ENCODE measurements at regions not wholly inside any gene's neighbourhood (a gene's known extent, or its start where the extent isn't known, plus 50 kb on each side); places are given as distances from the start of the nearest gene placed in this dataset.

GRCh38 chr3:72336821-72337479, 511.3 kb downstream of the SHQ1 start:
- intact Hi-C loops (cut with micrococcal nuclease; ENCODE audit: unreplicated experiment): no loop called here
- POLR2A ChIA-PET (ENCODE audit: low non-redundant PET): no interaction called here

GRCh38 chr3:72336114-72336651, 512.1 kb downstream of the SHQ1 start:
- intact Hi-C loops (cut with micrococcal nuclease; ENCODE audit: unreplicated experiment): no loop called here
- H3K9me3 ChIP-seq (ENCODE audit: low read depth, low read length, poor library complexity, severe bottlenecking): no peaks in the 10 kb centered on the region

More at GRCh38 chr3:72336821-72337479, 511.3 kb downstream of the SHQ1 start:
- no TSS peak for BruUV-seq (replicated peaks)
- CTCF ChIA-PET: no interaction called here
- no peaks in the 10 kb centered on the region for H3K36me3 ChIP-seq (ENCODE audit: insufficient read depth, low read length, poor library complexity, severe bottlenecking)
- no peak for TF ChIP-seq EZH2 (IDR thresholded peaks at IDR 0.05; ENCODE audit: borderline replicate concordance, low read depth, low read length, poor library complexity, severe bottlenecking)
- H3K4me1 ChIP-seq (ENCODE audit: insufficient read depth, low read length, poor library complexity, severe bottlenecking): no peaks in the 10 kb centered on the region
- H3K27ac ChIP-seq (ENCODE audit: low read depth, low read length, poor library complexity, severe bottlenecking): no peak overlapping the region
- H3K9me3 ChIP-seq (ENCODE audit: low read depth, low read length, poor library complexity, severe bottlenecking): no peaks in the 10 kb centered on the region
- no peak overlapping the region for H3K4me3 ChIP-seq (ENCODE audit: low read depth, low read length, poor library complexity, severe bottlenecking)
- no peaks in the 10 kb centered on the region for H3K27me3 ChIP-seq (replicated peaks; ENCODE audit: insufficient read depth, low read depth, low read length, poor library complexity)
- peak; percentile 67 for DNase-seq (ENCODE audit: low spot score)

GRCh38 chr3:72335458-72336095, 512.7 kb downstream of the SHQ1 start:
- Histone ChIP-seq H3K36me3 (ENCODE audit: insufficient read depth, low read length, poor library complexity, severe bottlenecking) (no peaks in the 10 kb centered on the region), H3K4me1 (ENCODE audit: insufficient read depth, low read length, poor library complexity, severe bottlenecking) (no peaks in the 10 kb centered on the region), H3K27ac (ENCODE audit: low read depth, low read length, poor library complexity, severe bottlenecking) (no peak overlapping the region), H3K9me3 (ENCODE audit: low read depth, low read length, poor library complexity, severe bottlenecking) (no peaks in the 10 kb centered on the region), H3K27me3 (replicated peaks; ENCODE audit: insufficient read depth, low read depth, low read length, poor library complexity) (no peaks in the 10 kb centered on the region), H3K4me3 (ENCODE audit: low read depth, low read length, poor library complexity, severe bottlenecking) (no peak overlapping the region)
- intact Hi-C loops (cut with micrococcal nuclease; ENCODE audit: unreplicated experiment): no loop called here
- ChIA-PET CTCF (no interaction called here), POLR2A (ENCODE audit: low non-redundant PET) (no interaction called here)
- no TSS peak for BruUV-seq (replicated peaks)
- no peak for DNase-seq (ENCODE audit: low spot score)
- TF ChIP-seq EZH2 (IDR thresholded peaks at IDR 0.05; ENCODE audit: borderline replicate concordance, low read depth, low read length, poor library complexity, severe bottlenecking): no peak
- no peak for TF ChIP-seq CTCF (conservative IDR thresholded peaks at IDR 0.05; ENCODE audit: low read depth, low read length)

More at GRCh38 chr3:72336114-72336651, 512.1 kb downstream of the SHQ1 start:
- DNase-seq (ENCODE audit: low spot score): no peak
- no peaks in the 10 kb centered on the region for H3K4me1 ChIP-seq (ENCODE audit: insufficient read depth, low read length, poor library complexity, severe bottlenecking)
- no TSS peak for BruUV-seq (replicated peaks)
- ChIA-PET CTCF (no interaction called here), POLR2A (ENCODE audit: low non-redundant PET) (no interaction called here)
- TF ChIP-seq EZH2 (IDR thresholded peaks at IDR 0.05; ENCODE audit: borderline replicate concordance, low read depth, low read length, poor library complexity, severe bottlenecking) (no peak), CTCF (conservative IDR thresholded peaks at IDR 0.05; ENCODE audit: low read depth, low read length) (no peak)
- H3K4me3 ChIP-seq (ENCODE audit: low read depth, low read length, poor library complexity, severe bottlenecking): no peak overlapping the region
- no peaks in the 10 kb centered on the region for H3K27me3 ChIP-seq (replicated peaks; ENCODE audit: insufficient read depth, low read depth, low read length, poor library complexity)
- H3K36me3 ChIP-seq (ENCODE audit: insufficient read depth, low read length, poor library complexity, severe bottlenecking): no peaks in the 10 kb centered on the region
- H3K27ac ChIP-seq (ENCODE audit: low read depth, low read length, poor library complexity, severe bottlenecking): no peak overlapping the region
